Natural killer cell treated with Interleukin-12 subunit alpha and Interleukin-12 subunit beta and Interleukin-15 and Interleukin-18, amount 100 ng/mL, for 72 hours (primary cell): ENCODE measurements at regions not wholly inside any gene's neighbourhood (a gene's known extent, or its start where the extent isn't known, plus 50 kb on each side); places are given as distances from the start of the nearest gene placed in this dataset.

Source experiments
- ATAC-seq, 2 donors: fragments of 150-1000 bp; cut with Tn5 transposase in 1 of 2; sonication (Bioruptor Pico), chemical (Tn5 transposase) in 1 of 2; 2 replicates each; pipeline ENCODE4 v1.10.0; 2021
- DNase-seq: peaks from one replicate; pipeline ENCODE4 v3.0.0; 2022; ENCODE audit warnings: low spot score
- H3K27ac Mint-ChIP-seq, 2 donors: 1 replicate in 1 of 2; 2 replicates in 1 of 2; pipeline ENCODE4 v1.8.0; 2022; ENCODE audit warnings: mixed read lengths in 2 of 2, mild to moderate bottlenecking in 1 of 2, moderate library complexity in 1 of 2
- H3K27me3 Mint-ChIP-seq, 2 donors: 1 replicate in 1 of 2; 2 replicates in 1 of 2; pipeline ENCODE4 v1.8.0; 2022; ENCODE audit warnings: mixed read lengths in 2 of 2
- H3K36me3 Mint-ChIP-seq: one replicate; pipeline ENCODE4 v1.8.0; 2022; ENCODE audit warnings: mixed read lengths
- H3K4me1 Mint-ChIP-seq, 2 donors: 1 replicate in 1 of 2; 2 replicates in 1 of 2; pipeline ENCODE4 v1.8.0; 2022; ENCODE audit warnings: low read depth in 2 of 2, mixed read lengths in 2 of 2, mild to moderate bottlenecking in 1 of 2
- H3K4me3 Mint-ChIP-seq: one replicate; pipeline ENCODE4 v1.8.0; 2022; ENCODE audit warnings: mixed read lengths
- H3K9me3 Mint-ChIP-seq: 2 replicates; pipeline ENCODE4 v1.8.0; 2022; ENCODE audit warnings: mixed read lengths

GRCh38 chr5:82356021-82356420, 77.9 kb upstream of the RPS23 start:
- ATAC-seq: no peak
- no peaks in the 10 kb centered on the region for H3K9me3 Mint-ChIP-seq
- H3K27ac Mint-ChIP-seq: peak overlapping the region; percentile 88 to 89

DNA sequence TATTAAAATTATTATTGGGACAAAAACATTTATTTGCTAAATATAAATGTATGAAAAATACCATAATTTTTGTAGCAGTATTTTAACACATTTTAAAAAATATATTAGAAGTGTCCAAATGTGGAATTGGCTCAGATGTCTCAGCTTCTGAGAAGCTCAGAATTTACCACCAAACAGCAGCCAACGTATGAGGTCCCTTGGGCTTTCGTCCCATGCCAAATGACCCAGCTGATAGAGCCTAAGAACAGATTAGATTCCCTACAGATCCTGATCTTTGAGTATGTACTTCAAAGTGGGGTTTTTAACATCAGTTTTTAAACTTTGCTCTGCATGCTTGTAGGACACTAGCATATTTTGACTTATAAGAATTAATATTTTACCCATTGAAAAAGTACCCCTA, 77.3 kb upstream of the RPS23 start:
- H3K4me1 Mint-ChIP-seq: peaks cover 69 to 70% of the 10 kb centered on the region in 2 donors
- ATAC-seq: no peak

More at GRCh38 chr5:82356021-82356420, 77.9 kb upstream of the RPS23 start:
- H3K4me3 Mint-ChIP-seq: no peak overlapping the region
- peaks cover 74 to 75% of the 10 kb centered on the region in 2 donors for H3K4me1 Mint-ChIP-seq
- H3K36me3 Mint-ChIP-seq: peaks cover 9% of the 10 kb centered on the region
- H3K27me3 Mint-ChIP-seq: no peaks in the 10 kb centered on the region
- DNase-seq: no peak

GRCh38 chr5:82355053-82355452, 76.9 kb upstream of the RPS23 start:
- ATAC-seq (no peak), DNase-seq (no peak)
- Mint-ChIP-seq H3K27ac (peak overlapping the region; percentile 88 to 89), H3K4me1 (peaks cover 64 to 68% of the 10 kb centered on the region in 2 donors), H3K27me3 (no peaks in the 10 kb centered on the region), H3K4me3 (peak overlapping the region; percentile 53), H3K36me3 (peaks cover 4% of the 10 kb centered on the region), H3K9me3 (no peaks in the 10 kb centered on the region)

More for the DNA sequence above, 77.3 kb upstream of the RPS23 start:
- Mint-ChIP-seq H3K27ac (peak overlapping the region; percentile 88 to 89), H3K36me3 (peaks cover 5% of the 10 kb centered on the region), H3K4me3 (peak overlapping the region; percentile 53), H3K27me3 (no peaks in the 10 kb centered on the region), H3K9me3 (no peaks in the 10 kb centered on the region)
- no peak for DNase-seq

DNA sequence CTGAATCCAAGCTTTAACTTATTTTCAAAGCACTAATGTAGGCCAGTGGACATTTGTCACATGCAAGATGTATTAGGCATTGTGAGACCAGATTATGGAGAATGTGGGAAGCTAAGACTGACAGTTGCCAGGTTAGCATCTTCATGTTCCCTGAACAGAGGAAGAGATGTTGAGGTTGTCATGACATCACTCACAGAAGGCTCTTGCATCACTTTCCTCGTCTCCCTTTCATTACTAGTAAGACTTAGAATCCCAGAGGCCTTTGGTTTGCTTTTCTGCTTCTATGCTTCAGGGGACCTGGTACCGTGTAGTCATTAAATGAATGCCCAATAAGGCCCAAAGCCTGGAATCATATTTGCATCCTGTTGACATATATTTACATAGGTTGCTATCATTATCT, 76.4 kb upstream of the RPS23 start:
- H3K9me3 Mint-ChIP-seq: no peaks in the 10 kb centered on the region
- H3K27me3 Mint-ChIP-seq: no peaks in the 10 kb centered on the region
- H3K27ac Mint-ChIP-seq: peak overlapping the region; percentile 88 to 89
- H3K36me3 Mint-ChIP-seq: peaks cover under 1% of the 10 kb centered on the region
- no peak for DNase-seq
- peaks cover 59 to 63% of the 10 kb centered on the region in 2 donors for H3K4me1 Mint-ChIP-seq
- ATAC-seq: peak; percentile 37 to 49
- peak overlapping the region; percentile 53 for H3K4me3 Mint-ChIP-seq

- Mint-ChIP-seq H3K9me3 (no peaks in the 10 kb centered on the region), H3K36me3 (no peaks in the 10 kb centered on the region), H3K4me1 (peaks cover 49 to 54% of the 10 kb centered on the region in 2 donors), H3K27ac (peak overlapping the region; percentile 88 to 89), H3K4me3 (no peak overlapping the region), H3K27me3 (no peaks in the 10 kb centered on the region)
- DNase-seq: no peak
- no peak for ATAC-seq
These were observed 75.4 kb upstream of the RPS23 start for GRCh38 chr5:82353522-82353921.

GRCh38 chr5:82352146-82352791, 74.1 kb upstream of the RPS23 start:
- Mint-ChIP-seq H3K9me3 (no peaks in the 10 kb centered on the region), H3K4me1 (peaks cover 37 to 42% of the 10 kb centered on the region in 2 donors), H3K27me3 (no peaks in the 10 kb centered on the region), H3K36me3 (no peaks in the 10 kb centered on the region), H3K4me3 (peak overlapping the region; percentile 61), H3K27ac (peak overlapping the region; percentile 88 to 89)
- ATAC-seq: peak in 1 of 2 donors; percentile 18
- DNase-seq: no peak

GRCh38 chr5:82351754-82352145, 73.6 kb upstream of the RPS23 start:
- H3K4me1 Mint-ChIP-seq: peaks cover 31 to 37% of the 10 kb centered on the region in 2 donors
- ATAC-seq (peak; percentile 62 to 72), DNase-seq (no peak)
- H3K4me3 Mint-ChIP-seq: no peak overlapping the region
- H3K36me3 Mint-ChIP-seq: no peaks in the 10 kb centered on the region
- H3K9me3 Mint-ChIP-seq: no peaks in the 10 kb centered on the region
- no peaks in the 10 kb centered on the region for H3K27me3 Mint-ChIP-seq
- H3K27ac Mint-ChIP-seq: peak overlapping the region; percentile 88 to 89

DNA sequence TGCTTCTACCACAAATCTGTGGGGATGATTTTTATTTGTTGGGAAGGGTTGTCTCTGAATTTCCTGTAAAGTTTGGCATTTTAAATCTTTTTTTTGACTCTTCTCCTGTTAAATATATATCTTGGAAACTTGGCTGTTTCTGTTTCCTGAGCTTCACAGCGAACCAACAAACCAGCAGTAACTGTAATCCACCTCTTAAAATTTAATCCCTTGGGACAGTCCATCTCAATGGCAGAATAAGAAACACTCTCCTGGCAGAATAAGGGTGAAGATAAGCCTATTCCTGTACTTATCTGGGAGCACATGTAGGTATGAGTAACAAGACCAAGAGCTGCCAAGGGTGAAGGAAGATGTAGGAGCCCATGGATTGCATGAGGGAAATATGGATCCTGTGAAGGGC, 73.1 kb upstream of the RPS23 start:
- Mint-ChIP-seq H3K27me3 (no peaks in the 10 kb centered on the region), H3K4me1 (peaks cover 28 to 35% of the 10 kb centered on the region in 2 donors), H3K36me3 (no peaks in the 10 kb centered on the region), H3K27ac (peak overlapping the region in 1 of 2 donors; percentile 89), H3K4me3 (no peak overlapping the region), H3K9me3 (no peaks in the 10 kb centered on the region)
- ATAC-seq (no peak), DNase-seq (no peak)

DNA sequence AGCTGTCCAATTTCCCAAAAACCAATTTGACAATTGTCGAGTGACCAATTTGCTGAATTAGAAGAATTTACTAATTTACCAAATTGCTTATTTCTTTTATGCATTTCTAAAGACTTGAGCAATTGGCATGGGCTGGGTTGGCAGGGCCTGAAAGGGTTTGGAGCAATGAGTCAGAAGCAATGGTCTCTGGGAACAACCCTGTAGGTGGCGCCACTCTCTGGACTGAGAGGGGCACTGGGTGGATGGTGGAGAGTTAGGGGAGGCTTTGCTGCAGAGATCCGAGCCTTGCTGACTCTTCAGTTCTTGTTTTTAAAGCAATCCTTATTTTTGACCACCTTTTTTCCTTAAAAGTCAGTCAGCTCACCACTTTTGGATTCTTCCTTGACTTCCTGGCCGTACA, 71.5 kb upstream of the RPS23 start:
- no peaks in the 10 kb centered on the region for H3K9me3 Mint-ChIP-seq
- H3K4me1 Mint-ChIP-seq: peaks cover 22 to 29% of the 10 kb centered on the region in 2 donors
- no peaks in the 10 kb centered on the region for H3K27me3 Mint-ChIP-seq
- ATAC-seq (no peak), DNase-seq (no peak)
- no peak overlapping the region for H3K4me3 Mint-ChIP-seq
- no peak overlapping the region for H3K27ac Mint-ChIP-seq
- H3K36me3 Mint-ChIP-seq: no peaks in the 10 kb centered on the region

GRCh38 chr5:82348784-82349425, 70.8 kb upstream of the RPS23 start:
- H3K27ac Mint-ChIP-seq: no peak overlapping the region
- peaks cover 16 to 22% of the 10 kb centered on the region in 2 donors for H3K4me1 Mint-ChIP-seq
- no peaks in the 10 kb centered on the region for H3K9me3 Mint-ChIP-seq
- no peak for DNase-seq
- ATAC-seq: no peak
- no peak overlapping the region for H3K4me3 Mint-ChIP-seq
- no peaks in the 10 kb centered on the region for H3K36me3 Mint-ChIP-seq
- H3K27me3 Mint-ChIP-seq: no peaks in the 10 kb centered on the region

DNA sequence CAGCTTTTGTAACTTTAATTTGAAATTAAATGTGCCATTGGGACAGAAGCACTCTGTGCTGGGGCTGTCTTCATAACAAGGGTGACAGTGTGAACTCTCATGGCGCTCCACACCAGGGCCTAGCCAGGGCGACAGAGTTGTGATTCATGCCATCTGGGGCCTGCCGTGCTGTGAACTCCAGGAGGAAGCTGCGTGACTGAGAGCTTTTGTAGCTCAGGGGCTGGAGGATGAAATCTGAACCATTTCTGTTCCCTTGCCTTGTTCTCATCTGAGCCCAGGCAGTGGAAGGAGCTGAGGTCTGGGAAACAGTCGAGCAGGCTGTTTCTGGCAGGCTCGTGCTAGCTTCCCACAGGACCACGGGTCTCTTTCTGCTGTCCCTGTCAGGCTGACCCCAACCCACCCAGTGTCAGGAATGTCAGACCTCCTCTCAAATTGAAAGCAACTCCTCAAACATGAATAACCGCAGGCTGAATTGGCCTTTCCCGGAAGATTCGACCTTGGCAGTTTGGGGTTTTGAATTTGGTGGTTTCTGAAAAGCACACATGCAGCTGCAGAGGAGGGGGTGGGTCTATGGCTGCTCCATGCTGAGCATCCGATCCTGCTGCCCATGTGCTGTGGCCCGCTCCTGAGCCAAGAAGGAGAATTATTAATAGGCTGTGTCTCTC, 69.2 kb upstream of the RPS23 start:
- Mint-ChIP-seq H3K9me3 (no peaks in the 10 kb centered on the region), H3K27me3 (no peaks in the 10 kb centered on the region), H3K27ac (no peak overlapping the region)

DNA sequence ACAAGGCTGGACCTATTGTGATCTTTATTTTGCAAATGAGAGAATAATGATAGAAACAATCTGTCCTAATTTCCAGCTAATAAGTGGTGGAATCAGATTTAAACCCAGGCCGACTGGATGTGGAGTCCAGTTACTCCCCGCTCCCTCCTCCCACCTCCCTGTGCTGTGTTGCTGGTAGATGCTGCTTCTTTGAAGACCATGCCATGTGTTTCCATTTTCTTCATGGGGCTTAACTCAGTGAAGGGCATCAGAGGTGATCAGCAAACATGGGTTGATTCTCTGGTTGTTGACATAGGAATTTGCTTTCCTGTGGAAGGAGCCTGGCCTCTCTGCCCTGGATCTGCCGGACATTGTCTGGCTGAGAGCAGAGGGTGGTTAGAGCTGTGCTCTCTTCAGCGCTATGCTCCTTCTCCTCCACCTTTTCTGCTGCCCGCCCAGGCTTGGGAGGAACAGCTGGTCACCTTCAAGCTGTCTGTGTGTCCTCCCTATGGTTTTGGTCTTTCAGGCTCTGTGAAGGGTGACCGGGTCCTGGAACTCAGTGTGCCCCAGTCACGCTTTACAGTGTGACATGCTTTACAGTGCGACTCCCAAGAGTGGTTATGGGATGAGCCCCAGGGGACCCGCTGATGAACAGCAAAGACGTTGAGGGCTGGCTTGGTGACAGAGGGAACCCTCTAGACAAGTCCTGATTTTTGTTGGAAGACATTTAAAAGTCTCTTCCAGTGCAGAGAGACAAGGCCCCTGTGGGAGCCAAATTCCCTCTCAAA, 68.4 kb upstream of the RPS23 start:
- Mint-ChIP-seq H3K27ac (peak overlapping the region in 1 of 2 donors; percentile 33), H3K4me3 (no peak overlapping the region), H3K9me3 (no peaks in the 10 kb centered on the region), H3K36me3 (no peaks in the 10 kb centered on the region), H3K27me3 (peaks cover 2 to 3% of the 10 kb centered on the region in 2 donors), H3K4me1 (peaks cover 0 to 4% of the 10 kb centered on the region in 2 donors)
- ATAC-seq: no peak
- no peak for DNase-seq

More for the DNA sequence above, 69.2 kb upstream of the RPS23 start:
- H3K4me1 Mint-ChIP-seq: peaks cover 1 to 9% of the 10 kb centered on the region in 2 donors
- peak in 1 of 2 donors; percentile 25 for ATAC-seq
- no peaks in the 10 kb centered on the region for H3K36me3 Mint-ChIP-seq
- DNase-seq: no peak
- no peak overlapping the region for H3K4me3 Mint-ChIP-seq

DNA sequence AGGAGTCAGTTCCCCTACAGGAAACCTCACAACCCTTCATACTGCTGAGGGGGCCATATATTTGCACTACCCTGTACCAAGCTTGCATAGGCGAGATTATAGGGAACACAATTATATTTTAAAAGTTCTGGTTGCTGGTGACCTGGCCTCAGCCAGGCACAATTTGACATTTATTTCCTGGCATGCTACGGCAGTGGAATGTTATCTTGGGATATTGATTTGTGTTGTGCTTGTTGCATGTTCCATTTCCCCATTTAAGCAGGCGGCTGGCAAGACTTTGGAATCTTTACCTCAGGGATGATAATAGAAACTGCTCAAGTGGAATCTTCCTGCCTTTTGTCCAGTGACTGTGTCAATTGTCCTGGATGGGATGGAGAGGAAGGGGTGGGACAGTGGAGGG, 67.0 kb upstream of the RPS23 start:
- H3K9me3 Mint-ChIP-seq: no peaks in the 10 kb centered on the region
- no peak overlapping the region for H3K4me3 Mint-ChIP-seq
- peaks cover 0 to 3% of the 10 kb centered on the region in 2 donors for H3K4me1 Mint-ChIP-seq
- no peaks in the 10 kb centered on the region for H3K36me3 Mint-ChIP-seq
- no peak overlapping the region for H3K27ac Mint-ChIP-seq
- no peak for DNase-seq
- no peak for ATAC-seq
- peaks cover 5 to 11% of the 10 kb centered on the region in 2 donors for H3K27me3 Mint-ChIP-seq
